Smooth muscle cell (in vitro differentiated cells): ENCODE measurements at regions not wholly inside any gene's neighbourhood (a gene's known extent, or its start where the extent isn't known, plus 50 kb on each side); places are given as distances from the start of the nearest gene placed in this dataset.
"Not testable (repeated sequence)": the region's sequence is repeated elsewhere in the genome, so short reads cannot be mapped to it uniquely, and the experiment has no call there.

Experiments used
- DNase-seq: peaks from one replicate; lab custom pipeline; 2025; ENCODE audit not compliant: unreplicated experiment; lab: John Stamatoyannopoulos, UW
- H2AFZ ChIP-seq: fragments of 200-600 bp; sonication (generic); 2 replicates; pipeline ENCODE4 v1.6.0; 2016; ENCODE audit warnings: antibody characterized with exemption, low read depth, mild to moderate bottlenecking
- H3F3A ChIP-seq: fragments of 200-600 bp; sonication (generic); 2 replicates; pipeline ENCODE4 v1.6.0; 2017; ENCODE audit warnings: antibody characterized with exemption, low read depth
- H3K27ac ChIP-seq: fragments of 200-600 bp; sonication (generic); 2 replicates; pipeline ENCODE4 v1.5.1; 2016; ENCODE audit warnings: low read depth, mild to moderate bottlenecking
- H3K27me3 ChIP-seq: fragments of 200-600 bp; sonication (generic); 2 replicates; pipeline ENCODE4 v1.6.1; 2016; ENCODE audit warnings: low read depth, mild to moderate bottlenecking
- H3K36me3 ChIP-seq: fragments of 200-600 bp; sonication (generic); 2 replicates; pipeline ENCODE4 v1.5.1; 2016; ENCODE audit warnings: low read depth
- H3K4me1 ChIP-seq: fragments of 200-600 bp; sonication (generic); 2 replicates; pipeline ENCODE4 v1.5.1; 2016; ENCODE audit warnings: low read depth
- H3K4me2 ChIP-seq: fragments of 200-600 bp; sonication (generic); 2 replicates; pipeline ENCODE4 v1.6.0; 2016; ENCODE audit warnings: mild to moderate bottlenecking
- H3K4me3 ChIP-seq: fragments of 200-600 bp; sonication (generic); 2 replicates; pipeline ENCODE4 v1.5.1; 2016; ENCODE audit warnings: mild to moderate bottlenecking
- H3K79me2 ChIP-seq: fragments of 200-600 bp; sonication (generic); 2 replicates; pipeline ENCODE4 v1.6.0; 2016; ENCODE audit warnings: low read depth, mild to moderate bottlenecking
- H3K9ac ChIP-seq: fragments of 200-600 bp; sonication (generic); 2 replicates; pipeline ENCODE4 v1.6.0; 2016; ENCODE audit warnings: low read depth
- H3K9me3 ChIP-seq: fragments of 200-600 bp; sonication (generic); replicated peaks from 2 replicates; pipeline ENCODE4 v1.5.1; 2016; ENCODE audit warnings: low read depth
- H4K20me1 ChIP-seq: fragments of 200-600 bp; sonication (generic); 2 replicates; pipeline ENCODE4 v1.6.0; 2016; ENCODE audit warnings: low read depth
- WGBS: methylation state at CpG from one replicate; pipeline ENCODE4 v1.1.7; 2016; ENCODE audit warnings: low lambda C conversion rate; 5-methylcytosine and 5-hydroxymethylcytosine counted together
- TF ChIP-seq, protein P1 (sequence below): fragments of 200-600 bp; sonication (generic); IDR thresholded peaks from 2 replicates; pipeline ENCODE4 v1.5.1; 2017; ENCODE audit warnings: borderline replicate concordance, mild to moderate bottlenecking, antibody characterized with exemption; ENCODE audit not compliant: insufficient read depth, poor library complexity, severe bottlenecking

DNA sequence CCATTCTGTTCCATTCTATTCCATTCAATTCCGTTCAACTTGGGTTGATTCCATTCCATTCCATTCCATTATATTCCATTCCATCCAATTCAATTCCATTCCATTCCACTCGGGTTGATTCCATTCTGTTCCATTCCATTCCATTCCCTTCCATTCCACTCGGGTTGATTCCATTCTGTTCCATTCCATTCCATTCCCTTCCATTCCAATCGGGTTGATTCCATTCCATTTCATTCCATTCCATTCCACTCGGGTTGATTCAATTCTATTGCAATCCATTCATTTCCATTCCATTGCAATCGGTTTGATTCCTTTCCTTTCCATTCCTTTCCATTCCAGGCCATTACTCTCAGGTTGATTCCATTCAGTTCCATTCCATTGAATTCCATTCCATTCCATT, 1138.4 kb downstream of the RPIA start:
- TF ChIP-seq, protein P1, sequence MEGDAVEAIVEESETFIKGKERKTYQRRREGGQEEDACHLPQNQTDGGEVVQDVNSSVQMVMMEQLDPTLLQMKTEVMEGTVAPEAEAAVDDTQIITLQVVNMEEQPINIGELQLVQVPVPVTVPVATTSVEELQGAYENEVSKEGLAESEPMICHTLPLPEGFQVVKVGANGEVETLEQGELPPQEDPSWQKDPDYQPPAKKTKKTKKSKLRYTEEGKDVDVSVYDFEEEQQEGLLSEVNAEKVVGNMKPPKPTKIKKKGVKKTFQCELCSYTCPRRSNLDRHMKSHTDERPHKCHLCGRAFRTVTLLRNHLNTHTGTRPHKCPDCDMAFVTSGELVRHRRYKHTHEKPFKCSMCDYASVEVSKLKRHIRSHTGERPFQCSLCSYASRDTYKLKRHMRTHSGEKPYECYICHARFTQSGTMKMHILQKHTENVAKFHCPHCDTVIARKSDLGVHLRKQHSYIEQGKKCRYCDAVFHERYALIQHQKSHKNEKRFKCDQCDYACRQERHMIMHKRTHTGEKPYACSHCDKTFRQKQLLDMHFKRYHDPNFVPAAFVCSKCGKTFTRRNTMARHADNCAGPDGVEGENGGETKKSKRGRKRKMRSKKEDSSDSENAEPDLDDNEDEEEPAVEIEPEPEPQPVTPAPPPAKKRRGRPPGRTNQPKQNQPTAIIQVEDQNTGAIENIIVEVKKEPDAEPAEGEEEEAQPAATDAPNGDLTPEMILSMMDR = no peak
- H3K4me2 ChIP-seq = no peak overlapping the region
- H3K79me2 ChIP-seq = no peaks in the 10 kb centered on the region
- H3K27me3 ChIP-seq = no peaks in the 10 kb centered on the region
- H3K4me3 ChIP-seq = no peak overlapping the region
- no peaks in the 10 kb centered on the region for H3K4me1 ChIP-seq
- no peak overlapping the region for H3K9ac ChIP-seq
- peaks cover 38% of the 10 kb centered on the region for H3K9me3 ChIP-seq
- H4K20me1 ChIP-seq = no peaks in the 10 kb centered on the region
- no peak for DNase-seq
- no peak overlapping the region for H2AFZ ChIP-seq
- H3F3A ChIP-seq = no peaks in the 10 kb centered on the region
- WGBS = 71% methylated on average over 6 of the region's 6 CpGs
- no peak overlapping the region for H3K27ac ChIP-seq
- no peaks in the 10 kb centered on the region for H3K36me3 ChIP-seq

DNA sequence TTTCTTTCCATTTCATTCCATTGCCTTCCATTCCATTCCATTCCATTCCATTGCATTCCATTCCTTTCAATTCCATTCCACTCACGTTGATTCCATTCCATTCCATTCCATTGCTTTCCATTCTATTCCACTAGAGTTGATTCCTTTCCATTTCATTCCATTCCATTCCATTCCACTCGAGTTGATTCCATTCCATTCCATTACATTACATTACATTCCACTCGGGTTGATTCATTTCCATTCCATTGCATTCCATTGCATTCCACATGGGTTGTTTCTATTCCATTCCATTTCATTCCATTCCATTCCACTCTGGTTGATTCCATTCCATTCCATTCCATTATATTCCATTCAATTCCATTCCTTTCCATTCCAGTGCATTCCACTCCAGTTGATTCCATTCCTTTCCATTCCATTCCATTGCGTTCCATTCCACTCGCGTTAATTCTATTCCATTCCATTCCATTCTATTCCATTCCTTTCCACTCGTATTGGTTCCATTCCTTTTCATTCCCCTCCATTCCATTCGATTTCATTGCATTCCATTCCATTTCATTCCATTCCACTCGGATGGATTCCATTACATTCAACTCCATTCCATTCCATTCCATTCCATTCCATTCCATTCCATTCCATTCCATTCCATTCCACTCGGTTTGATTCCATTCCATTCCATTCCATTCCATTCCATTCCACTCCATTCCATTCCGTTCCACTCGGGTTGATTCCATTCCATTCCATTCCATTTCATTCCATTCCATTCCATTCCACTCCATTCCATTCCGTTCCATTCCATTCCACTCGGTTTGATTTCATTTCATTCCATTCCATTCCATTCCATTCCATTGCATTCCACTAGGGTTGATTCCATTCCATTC, 1139.1 kb downstream of the RPIA start:
- H3K36me3 ChIP-seq, H3K4me2 ChIP-seq, DNase-seq, H3K27me3 ChIP-seq, H4K20me1 ChIP-seq, H3K4me1 ChIP-seq, H3K79me2 ChIP-seq, H3K4me3 ChIP-seq, H3F3A ChIP-seq, H2AFZ ChIP-seq, H3K27ac ChIP-seq, H3K9ac ChIP-seq: not testable (repeated sequence)
- peaks cover 41% of the 10 kb centered on the region for H3K9me3 ChIP-seq
- WGBS = 64% methylated on average over 14 of the region's 14 CpGs

DNA sequence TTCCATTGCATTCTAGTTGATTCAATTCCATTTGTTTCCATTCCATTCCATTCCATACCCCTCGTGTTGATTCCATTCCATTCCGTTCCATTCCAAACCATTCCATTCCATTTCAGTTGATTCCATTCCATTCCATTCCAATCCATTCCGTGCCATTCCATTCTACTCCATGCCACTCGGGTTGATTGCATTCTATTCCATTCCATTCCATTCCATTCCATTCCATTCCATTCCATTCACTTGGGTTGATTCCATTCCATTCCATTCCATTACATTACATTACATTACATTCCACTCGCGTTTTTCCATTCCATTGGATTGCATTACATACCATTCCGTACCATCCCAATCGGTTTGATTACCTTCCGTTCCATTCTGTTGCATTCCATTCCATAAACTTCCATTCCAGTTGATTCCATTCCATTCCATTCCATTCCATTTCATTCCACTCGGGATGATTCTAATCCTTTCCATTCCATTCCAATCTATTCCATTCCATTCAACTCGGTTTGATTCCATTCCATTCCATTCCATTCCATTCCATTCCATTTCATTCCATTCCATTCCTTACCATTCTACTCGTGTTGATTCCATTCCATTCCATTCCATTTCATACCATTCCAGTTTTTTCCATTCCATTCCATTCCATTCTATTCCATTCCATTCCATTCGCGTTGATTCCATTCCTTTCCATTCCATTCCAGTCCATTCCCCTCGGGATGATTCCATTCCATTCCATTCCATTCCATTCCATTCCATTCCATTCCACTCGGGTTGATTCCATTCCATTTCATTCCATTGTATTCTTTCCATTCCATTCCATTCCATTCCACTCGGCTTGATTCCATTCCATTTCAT, 1140.4 kb downstream of the RPIA start:
- no peaks in the 10 kb centered on the region for H4K20me1 ChIP-seq
- H3K36me3 ChIP-seq = no peaks in the 10 kb centered on the region
- H3K79me2 ChIP-seq = no peaks in the 10 kb centered on the region
- no peaks in the 10 kb centered on the region for H3F3A ChIP-seq
- 74% methylated on average over 17 of the region's 17 CpGs for WGBS
- no peaks in the 10 kb centered on the region for H3K4me1 ChIP-seq
- no peak overlapping the region for H2AFZ ChIP-seq
- H3K9ac ChIP-seq = no peak overlapping the region
- no peak overlapping the region for H3K4me2 ChIP-seq
- H3K27me3 ChIP-seq = no peaks in the 10 kb centered on the region
- H3K27ac ChIP-seq = no peak overlapping the region
- no peak for DNase-seq
- H3K4me3 ChIP-seq = no peak overlapping the region
- H3K9me3 ChIP-seq = peaks cover 49% of the 10 kb centered on the region
- TF ChIP-seq, protein P1 = no peak

DNA sequence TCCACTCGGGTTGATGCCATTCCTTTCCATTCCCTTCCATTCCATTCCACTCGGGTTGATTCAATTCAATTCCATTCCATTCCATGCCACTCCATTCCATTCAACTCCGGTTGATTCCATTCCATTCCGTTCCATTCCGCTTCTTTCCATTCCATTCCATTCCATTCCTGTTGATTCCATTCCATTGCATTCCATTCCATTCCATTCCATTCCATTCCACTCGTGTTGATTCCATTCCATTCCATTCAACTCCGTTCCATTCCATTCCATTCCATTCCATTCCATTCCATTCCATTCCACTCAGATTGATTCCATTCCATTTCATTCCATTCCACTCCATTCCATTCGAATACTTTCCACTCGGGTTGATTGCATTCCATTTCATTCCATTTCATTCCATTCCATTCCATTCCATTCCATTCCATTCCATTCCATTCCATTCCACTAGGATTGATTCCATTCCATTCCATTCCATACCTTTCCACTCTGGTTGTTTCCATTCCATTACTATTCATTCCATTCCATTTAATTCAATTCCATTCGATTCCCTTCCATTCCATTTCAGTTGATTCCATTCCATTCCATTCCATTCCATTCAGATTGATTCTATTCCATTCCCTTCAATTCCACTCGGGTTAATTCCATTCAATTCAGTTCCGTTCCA, 1141.8 kb downstream of the RPIA start:
- TF ChIP-seq, protein P1 = no peak
- no peaks in the 10 kb centered on the region for H3K4me1 ChIP-seq
- DNase-seq = no peak
- no peak overlapping the region for H3K4me3 ChIP-seq
- H2AFZ ChIP-seq = no peak overlapping the region
- H3K4me2 ChIP-seq = no peak overlapping the region
- no peak overlapping the region for H3K9ac ChIP-seq
- 61% methylated on average over 12 of the region's 12 CpGs for WGBS
- H4K20me1 ChIP-seq = no peaks in the 10 kb centered on the region
- no peaks in the 10 kb centered on the region for H3F3A ChIP-seq
- H3K27ac ChIP-seq = no peak overlapping the region
- H3K36me3 ChIP-seq = no peaks in the 10 kb centered on the region
- H3K27me3 ChIP-seq = no peaks in the 10 kb centered on the region
- H3K79me2 ChIP-seq = no peaks in the 10 kb centered on the region
- peaks cover 60% of the 10 kb centered on the region for H3K9me3 ChIP-seq
